Ishikawa (cell line): ENCODE measurements at regions not wholly inside any gene's neighbourhood (a gene's known extent, or its start where the extent isn't known, plus 50 kb on each side); places are given as distances from the start of the nearest gene placed in this dataset.

Experiments used
- CEBPB ChIP-seq: IDR thresholded peaks from 2 replicates; pipeline ENCODE4 v1.6.1; 2012
- CREB1 ChIP-seq: IDR thresholded peaks from 2 replicates; pipeline ENCODE4 v1.6.1; 2012; ENCODE audit warnings: low read depth
- NFIC ChIP-seq: IDR thresholded peaks from 2 replicates; pipeline ENCODE4 v1.6.1; 2012
- RAD21 ChIP-seq: IDR thresholded peaks from 2 replicates; pipeline ENCODE4 v1.6.1; 2012; ENCODE audit warnings: low read depth
- TF ChIP-seq, protein P1 (sequence below): IDR thresholded peaks from 2 replicates; pipeline ENCODE4 v1.6.1; 2012; ENCODE audit warnings: low read depth, mild to moderate bottlenecking

DNA sequence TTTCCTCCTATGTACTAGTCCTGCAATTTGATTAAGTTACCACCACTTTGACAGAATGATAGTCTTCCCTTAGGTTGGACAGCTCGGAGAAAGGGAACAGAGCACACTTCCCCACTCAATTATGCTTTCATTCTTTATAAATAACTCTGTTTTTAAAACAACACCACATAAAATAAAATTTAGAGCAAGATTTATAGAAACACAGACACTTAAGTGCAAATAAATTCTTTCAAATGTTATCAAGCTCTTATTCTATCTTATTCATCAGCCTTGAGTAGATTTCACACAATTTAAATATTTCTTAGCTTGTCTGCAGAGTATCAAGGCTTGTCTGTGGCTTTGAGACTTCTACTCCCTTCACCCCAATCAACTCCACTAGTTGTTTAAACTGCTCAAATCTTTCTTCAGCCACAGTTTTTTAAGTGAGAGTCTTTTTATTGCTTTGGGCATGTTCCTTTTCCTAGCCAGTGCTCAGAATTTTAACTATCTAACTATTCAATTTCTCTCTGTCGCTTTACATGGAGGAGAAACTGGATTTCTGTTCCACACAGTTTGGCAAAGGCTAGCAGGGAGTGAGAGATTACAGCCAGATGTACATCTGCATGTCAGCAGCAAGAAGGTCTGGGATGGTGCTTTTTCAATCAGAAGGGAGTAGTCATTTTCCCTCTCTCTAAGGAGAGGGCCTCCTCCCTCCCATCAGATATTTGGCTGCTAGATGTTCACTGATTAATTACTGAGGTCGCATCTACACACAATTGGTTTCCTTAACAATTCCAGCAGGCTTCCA lies 53.1 kb upstream of the PLAC1 start:
- TF ChIP-seq, protein P1, sequence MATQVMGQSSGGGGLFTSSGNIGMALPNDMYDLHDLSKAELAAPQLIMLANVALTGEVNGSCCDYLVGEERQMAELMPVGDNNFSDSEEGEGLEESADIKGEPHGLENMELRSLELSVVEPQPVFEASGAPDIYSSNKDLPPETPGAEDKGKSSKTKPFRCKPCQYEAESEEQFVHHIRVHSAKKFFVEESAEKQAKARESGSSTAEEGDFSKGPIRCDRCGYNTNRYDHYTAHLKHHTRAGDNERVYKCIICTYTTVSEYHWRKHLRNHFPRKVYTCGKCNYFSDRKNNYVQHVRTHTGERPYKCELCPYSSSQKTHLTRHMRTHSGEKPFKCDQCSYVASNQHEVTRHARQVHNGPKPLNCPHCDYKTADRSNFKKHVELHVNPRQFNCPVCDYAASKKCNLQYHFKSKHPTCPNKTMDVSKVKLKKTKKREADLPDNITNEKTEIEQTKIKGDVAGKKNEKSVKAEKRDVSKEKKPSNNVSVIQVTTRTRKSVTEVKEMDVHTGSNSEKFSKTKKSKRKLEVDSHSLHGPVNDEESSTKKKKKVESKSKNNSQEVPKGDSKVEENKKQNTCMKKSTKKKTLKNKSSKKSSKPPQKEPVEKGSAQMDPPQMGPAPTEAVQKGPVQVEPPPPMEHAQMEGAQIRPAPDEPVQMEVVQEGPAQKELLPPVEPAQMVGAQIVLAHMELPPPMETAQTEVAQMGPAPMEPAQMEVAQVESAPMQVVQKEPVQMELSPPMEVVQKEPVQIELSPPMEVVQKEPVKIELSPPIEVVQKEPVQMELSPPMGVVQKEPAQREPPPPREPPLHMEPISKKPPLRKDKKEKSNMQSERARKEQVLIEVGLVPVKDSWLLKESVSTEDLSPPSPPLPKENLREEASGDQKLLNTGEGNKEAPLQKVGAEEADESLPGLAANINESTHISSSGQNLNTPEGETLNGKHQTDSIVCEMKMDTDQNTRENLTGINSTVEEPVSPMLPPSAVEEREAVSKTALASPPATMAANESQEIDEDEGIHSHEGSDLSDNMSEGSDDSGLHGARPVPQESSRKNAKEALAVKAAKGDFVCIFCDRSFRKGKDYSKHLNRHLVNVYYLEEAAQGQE = no peak
- TF ChIP-seq CEBPB (no peak), NFIC (no peak), CREB1 (no peak), RAD21 (no peak)
